Epidermal melanocyte (primary cell): ENCODE measurements at regions not wholly inside any gene's neighbourhood (a gene's known extent, or its start where the extent isn't known, plus 50 kb on each side); places are given as distances from the start of the nearest gene placed in this dataset.
"Not testable (repeated sequence)": the region's sequence is repeated elsewhere in the genome, so short reads cannot be mapped to it uniquely, and the experiment has no call there.

Experiments used
- DNase-seq: peaks from one replicate; pipeline ENCODE4 v3.0.0; 2011; ENCODE audit warnings: low spot score; ENCODE audit not compliant: insufficient read length

GRCh38 chr21:18819507-18819906 is 415.9 kb upstream of the TMPRSS15 start:
- DNase-seq = no peak

GRCh38 chr21:18826562-18826961 is 423.0 kb upstream of the TMPRSS15 start:
- no peak for DNase-seq

DNA sequence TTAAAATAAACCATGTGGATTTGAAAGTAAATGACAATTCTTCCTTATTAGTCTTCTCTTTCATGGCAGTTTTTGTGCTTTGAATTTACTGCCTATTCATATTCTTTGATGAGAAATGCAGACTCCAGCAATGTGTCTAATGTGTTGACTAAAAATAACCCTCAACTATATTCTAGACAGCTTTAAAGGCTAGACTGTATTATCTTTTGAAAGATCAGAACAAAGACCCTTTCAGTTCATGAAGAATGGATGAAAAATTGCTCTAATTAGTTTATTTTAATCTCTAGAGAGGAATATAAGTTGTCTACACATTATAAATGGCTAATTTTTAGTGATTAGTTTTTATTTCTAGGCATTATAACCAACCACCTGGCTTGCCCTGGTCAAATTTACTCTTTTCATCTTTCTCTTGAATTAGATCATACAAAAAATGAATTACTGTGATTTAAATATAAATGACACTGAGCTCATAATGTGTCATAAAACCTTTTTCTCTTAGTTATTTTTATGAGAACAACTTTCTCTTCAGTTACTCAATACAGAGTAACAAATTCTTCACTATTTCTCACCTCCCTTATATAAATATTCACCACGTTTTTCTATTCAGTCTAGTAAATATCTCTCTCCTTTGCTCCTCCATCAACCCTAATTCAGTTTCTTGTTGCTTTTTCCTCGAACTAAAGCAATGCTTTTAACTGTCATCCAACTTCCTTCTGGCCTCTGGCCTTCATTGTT is 428.5 kb upstream of the TMPRSS15 start:
- no peak for DNase-seq

- DNase-seq = no peak
Observed at GRCh38 chr21:18832950-18833349, 429.4 kb upstream of the TMPRSS15 start.

GRCh38 chr21:18834121-18834520 is 430.5 kb upstream of the TMPRSS15 start:
- DNase-seq = not testable (repeated sequence)

- no peak for DNase-seq
Observed at GRCh38 chr21:18840239-18840638, 436.7 kb upstream of the TMPRSS15 start.

- not testable (repeated sequence) for DNase-seq
Observed at GRCh38 chr21:18857606-18858005, 454.0 kb upstream of the TMPRSS15 start.

GRCh38 chr21:18869104-18869503 is 465.5 kb upstream of the TMPRSS15 start:
- DNase-seq = no peak

DNA sequence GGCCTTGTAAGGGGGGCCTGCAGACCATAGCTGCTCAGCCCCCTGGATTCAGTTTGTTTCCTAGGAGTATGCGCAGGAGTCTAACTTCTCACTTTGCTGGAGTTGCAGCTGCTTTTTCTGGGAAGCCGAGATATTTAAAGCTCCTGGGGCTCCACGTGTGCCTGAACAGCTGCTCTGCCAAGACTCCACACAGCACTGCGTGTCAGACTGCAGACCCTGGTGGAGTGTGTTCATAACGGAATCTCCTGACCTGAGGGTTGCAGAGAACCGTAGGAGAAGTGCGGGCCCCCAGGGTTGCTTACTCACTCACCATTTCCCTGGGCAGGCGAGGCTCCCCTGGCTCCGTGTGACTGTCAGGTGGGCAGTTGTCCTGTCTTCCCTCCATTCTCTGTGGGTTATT is 474.3 kb upstream of the TMPRSS15 start:
- DNase-seq = no peak

DNA sequence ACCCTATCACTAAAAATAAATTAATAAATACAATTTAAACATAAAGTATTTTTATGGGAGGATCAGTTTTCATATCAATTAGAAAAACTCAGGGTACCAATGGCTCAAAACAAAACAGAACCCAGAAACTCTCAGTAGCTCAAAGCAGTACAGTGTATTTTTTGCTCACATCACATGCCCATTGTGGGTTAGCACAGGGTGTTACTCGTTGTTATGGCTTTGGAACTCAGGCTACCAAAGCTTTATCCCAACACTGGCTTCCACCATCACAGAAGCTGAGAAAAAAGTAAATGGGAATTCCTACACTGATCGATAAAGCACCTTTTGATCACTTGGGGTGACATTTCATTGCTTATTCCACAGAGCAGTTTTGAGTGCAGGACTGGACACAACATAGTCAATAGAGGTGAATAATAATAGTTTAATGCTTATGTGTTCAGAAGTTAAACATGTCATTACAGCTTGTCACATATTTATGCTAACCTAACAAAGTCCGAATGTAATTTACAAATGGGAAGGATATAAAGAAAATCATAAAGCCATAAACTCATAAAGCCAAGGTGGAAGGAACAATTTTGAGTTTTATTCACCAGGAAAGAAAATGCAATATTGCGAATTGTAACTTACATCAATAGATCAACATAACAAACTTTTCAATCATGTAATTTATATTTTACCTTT is 484.5 kb upstream of the TMPRSS15 start:
- no peak for DNase-seq

- DNase-seq = no peak
Observed at GRCh38 chr21:18893406-18893805, 489.8 kb upstream of the TMPRSS15 start.

DNA sequence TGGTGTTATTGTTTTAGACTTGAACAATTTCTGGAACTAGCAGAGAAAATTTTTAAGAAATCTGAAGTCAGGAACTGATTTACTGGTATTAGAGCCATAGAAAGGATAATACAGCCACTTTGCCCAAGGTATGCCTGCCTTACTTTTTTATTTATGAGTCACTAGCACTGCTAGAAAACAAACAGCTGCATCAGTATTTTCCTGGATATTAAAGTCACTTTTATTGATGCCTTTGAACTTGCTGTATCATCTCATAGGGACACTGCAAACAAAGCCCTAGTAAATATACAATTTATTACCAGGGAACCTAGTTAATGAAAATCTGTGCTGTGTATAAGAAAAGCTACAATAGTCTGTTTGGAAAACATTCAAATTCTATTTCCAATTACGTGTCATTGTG is 490.8 kb upstream of the TMPRSS15 start:
- no peak for DNase-seq

- DNase-seq = no peak
Observed at GRCh38 chr21:18899261-18899660, 495.7 kb upstream of the TMPRSS15 start.

DNA sequence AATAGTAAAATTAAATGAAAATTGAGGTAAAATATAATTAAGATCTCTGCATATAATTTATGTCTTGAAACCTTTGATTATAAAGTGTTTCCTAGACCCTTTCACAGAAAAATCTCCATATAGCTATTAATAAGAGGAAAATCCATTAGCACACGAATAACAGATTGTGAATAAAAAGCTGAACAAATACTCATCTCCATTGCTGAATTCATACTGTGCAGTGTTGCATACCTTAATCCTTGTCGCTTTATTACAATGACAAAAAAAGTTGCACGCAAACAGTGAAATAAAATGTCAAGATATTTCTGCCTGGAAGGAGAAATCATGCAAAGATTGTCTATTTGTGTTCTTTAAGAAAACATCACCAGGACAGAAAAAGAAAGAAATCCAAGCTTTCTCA is 499.1 kb upstream of the TMPRSS15 start:
- no peak for DNase-seq

DNA sequence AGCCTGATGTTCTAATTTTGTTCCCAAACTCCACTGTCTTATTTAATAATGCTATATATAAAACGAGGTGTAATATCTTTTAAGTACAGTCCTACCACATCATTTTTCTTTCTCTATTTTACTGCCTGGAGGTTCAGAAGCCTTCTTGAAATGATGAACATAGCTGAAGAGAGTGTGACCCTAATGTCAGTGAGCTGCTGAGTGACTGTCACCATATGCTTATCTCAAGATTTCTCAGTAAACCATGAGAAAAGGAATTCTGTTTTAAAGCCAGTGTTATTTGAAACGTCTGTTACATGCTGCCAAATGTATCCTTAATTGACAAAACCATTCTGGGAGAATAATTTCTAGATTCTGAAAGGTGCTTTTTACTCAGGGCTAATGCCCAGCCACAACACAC is 503.5 kb upstream of the TMPRSS15 start:
- no peak for DNase-seq

DNA sequence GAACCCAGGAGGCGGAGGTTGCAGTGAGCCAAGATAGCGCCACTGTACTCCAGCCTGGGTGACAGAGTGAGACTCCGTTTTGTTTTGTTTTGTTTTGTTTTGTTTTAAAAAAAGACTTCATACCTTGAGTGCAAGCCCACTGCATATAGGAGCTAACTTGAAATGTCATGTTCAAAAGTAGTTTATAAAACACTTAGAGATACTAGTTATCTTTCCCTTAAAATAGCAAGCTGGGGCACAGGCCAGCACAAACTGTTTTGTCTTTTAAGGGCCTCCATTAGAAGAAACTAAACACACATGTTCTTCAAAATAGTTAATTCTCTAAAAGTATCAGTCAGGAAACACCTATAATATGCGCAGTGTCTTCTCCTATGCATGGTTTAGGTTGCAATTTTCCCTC is 505.1 kb upstream of the TMPRSS15 start:
- DNase-seq = no peak

DNA sequence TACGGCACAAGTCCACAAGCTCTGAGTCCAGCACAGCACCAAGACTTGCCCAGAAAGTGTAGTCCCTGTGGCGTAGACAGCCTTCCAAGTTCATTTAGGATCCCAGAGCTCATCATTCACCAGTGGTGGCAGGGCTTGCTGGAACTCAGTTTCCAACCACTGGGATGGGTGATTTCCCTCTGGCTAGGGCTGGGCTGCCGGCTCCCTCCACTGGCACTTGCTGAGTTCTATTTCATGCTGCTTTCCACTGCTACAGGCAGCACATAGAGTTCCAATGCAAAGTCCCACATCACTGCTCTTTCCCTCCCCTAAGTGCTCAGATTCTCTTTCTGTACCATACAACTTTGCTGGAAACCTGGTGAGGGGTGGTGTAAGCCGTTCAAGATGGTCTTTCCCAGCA is 510.3 kb upstream of the TMPRSS15 start:
- no peak for DNase-seq

DNA sequence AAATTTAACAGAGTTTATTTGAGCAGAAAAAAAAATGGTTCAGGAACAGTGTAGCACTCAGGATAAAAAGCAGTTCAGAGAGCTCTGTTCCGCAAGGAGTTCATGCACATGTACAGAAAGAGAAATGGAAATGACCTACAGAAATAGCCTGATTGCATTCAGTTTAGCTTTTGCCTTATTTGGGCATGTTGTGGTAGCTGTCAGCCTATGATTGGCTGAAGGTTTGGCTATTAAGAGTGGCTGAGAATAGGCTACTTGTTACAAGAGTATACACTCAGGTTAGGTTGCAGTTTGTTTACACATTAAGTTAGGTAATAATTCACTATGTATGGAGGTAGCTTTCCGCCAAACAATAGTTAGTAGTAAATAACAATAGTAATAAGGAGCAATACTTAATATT is 511.0 kb upstream of the TMPRSS15 start:
- no peak for DNase-seq

- DNase-seq = no peak
Observed at GRCh38 chr21:18917622-18918021, 514.0 kb upstream of the TMPRSS15 start.

- no peak for DNase-seq
Observed at GRCh38 chr21:18931237-18931636, 527.7 kb upstream of the TMPRSS15 start.

GRCh38 chr21:18937337-18937736 is 533.8 kb upstream of the TMPRSS15 start:
- DNase-seq = no peak

GRCh38 chr21:18940791-18941190 is 537.2 kb upstream of the TMPRSS15 start:
- DNase-seq = no peak
